ENCODE measurements at regions not wholly inside any gene's neighbourhood (a gene's known extent, or its start where the extent isn't known, plus 50 kb on each side); places are given as distances from the start of the nearest gene placed in this dataset.
A peak's percentile ranks its signal among the peaks of the same experiment; 100 is the strongest.

DNA sequence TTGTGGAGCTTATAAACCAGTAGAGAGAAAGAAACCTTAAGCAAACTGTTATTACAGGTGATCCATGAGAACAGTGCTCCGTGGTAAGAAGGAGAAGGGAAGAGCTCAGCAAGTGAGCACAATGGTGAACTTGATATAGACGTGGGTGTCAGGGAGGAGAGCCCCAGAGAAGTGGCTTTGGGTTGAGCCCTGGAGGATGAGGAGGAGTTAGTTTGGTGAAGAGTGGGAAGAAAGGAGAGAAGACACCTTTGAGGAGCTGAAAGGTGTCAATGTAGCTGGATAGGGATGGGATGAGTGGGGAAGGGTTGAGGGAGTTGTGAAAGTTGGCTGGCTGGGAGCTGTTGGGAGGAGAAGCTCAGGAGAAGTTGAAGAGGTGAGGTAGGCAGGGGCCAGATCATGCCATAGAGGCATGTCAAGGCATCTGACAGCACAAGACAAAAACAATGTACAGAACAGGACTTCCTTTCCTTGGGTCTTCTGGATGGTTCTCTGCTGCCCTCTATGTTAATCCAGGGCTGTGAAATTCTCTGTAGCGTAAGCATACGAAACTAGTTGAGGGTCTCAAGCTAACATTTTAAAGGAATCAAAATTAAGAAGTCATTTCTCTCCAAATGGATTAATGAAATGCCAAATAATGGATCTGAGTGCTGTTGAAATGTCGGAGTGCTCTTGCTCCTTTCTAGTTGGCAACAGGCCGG, 501.9 kb downstream of the KDM4C start:
- TF ChIP-seq CTCF (conservative IDR thresholded peaks at IDR 0.05; ENCODE audit: low read length) (peak; percentile 68), EZH2phosphoT487 (IDR thresholded peaks at IDR 0.05; ENCODE audit: borderline replicate concordance) (no peak)
- Histone ChIP-seq H3K36me3 (ENCODE audit: insufficient read depth, low read length) (no peaks in the 10 kb centered on the region), H3K9ac (ENCODE audit: low read depth, low read length, poor library complexity, severe bottlenecking) (no peak overlapping the region), H3K4me1 (ENCODE audit: insufficient read depth, low read length, poor library complexity, severe bottlenecking) (no peaks in the 10 kb centered on the region), H3F3A (ENCODE audit: low read depth) (no peaks in the 10 kb centered on the region), H4K20me1 (ENCODE audit: insufficient read depth, low read length, poor library complexity, severe bottlenecking) (no peaks in the 10 kb centered on the region), H3K9me2 (replicated peaks; ENCODE audit: low read depth, low read length) (no peaks in the 10 kb centered on the region), H3K4me3 (ENCODE audit: low read length, poor library complexity, severe bottlenecking) (no peak overlapping the region), H2AFZ (ENCODE audit: low read length) (no peak overlapping the region), H3K79me2 (ENCODE audit: insufficient read depth, low read length) (no peaks in the 10 kb centered on the region), H3K4me2 (ENCODE audit: low read depth, low read length, poor library complexity, severe bottlenecking) (no peak overlapping the region), H3K9me3 (ENCODE audit: insufficient read depth, low read depth, low read length) (no peaks in the 10 kb centered on the region), H3K27me3 (ENCODE audit: insufficient read depth, low read length, poor library complexity, severe bottlenecking) (peaks cover 6% of the 10 kb centered on the region)

DNA sequence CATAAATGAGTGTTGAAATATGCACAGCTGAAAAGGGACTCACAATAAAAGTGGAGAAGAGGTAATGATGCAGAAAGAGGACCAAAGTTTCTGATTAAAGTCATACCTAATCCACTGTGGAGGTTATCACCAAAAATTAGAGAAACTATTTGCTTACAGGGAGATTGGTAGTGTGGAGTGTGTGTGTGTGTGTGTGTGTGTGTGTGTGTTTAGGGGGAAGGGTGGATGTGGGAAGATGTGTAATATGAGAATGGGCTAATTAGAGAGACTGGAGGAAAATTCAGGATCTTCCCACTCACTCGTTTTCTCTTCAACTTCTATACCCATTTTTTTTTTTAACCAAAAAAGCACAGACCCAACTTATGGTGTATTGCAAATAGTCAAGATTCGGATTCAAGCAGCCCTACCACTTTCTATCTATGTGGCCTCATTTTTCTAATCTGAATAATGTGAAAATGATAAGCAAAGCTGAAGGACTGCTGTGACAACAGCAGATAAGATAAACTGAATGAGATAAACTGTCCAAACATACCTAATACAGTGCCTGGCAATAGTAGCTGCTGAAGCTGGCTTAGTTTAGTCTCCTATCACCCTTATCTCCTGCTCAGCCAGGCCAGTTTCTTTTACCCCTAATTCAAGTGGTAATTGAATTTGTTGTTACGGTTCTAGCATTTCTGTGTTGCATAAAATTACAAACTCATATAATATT, 501.1 kb downstream of the KDM4C start:
- H3K9me3 ChIP-seq (ENCODE audit: insufficient read depth, low read depth, low read length): no peaks in the 10 kb centered on the region
- H3K27me3 ChIP-seq (ENCODE audit: insufficient read depth, low read length, poor library complexity, severe bottlenecking): peaks cover 6% of the 10 kb centered on the region
- H3K4me2 ChIP-seq (ENCODE audit: low read depth, low read length, poor library complexity, severe bottlenecking): no peak overlapping the region
- H3K9ac ChIP-seq (ENCODE audit: low read depth, low read length, poor library complexity, severe bottlenecking): no peak overlapping the region
- H3K9me2 ChIP-seq (replicated peaks; ENCODE audit: low read depth, low read length): no peaks in the 10 kb centered on the region
- H4K20me1 ChIP-seq (ENCODE audit: insufficient read depth, low read length, poor library complexity, severe bottlenecking): no peaks in the 10 kb centered on the region
- no peaks in the 10 kb centered on the region for H3K36me3 ChIP-seq (ENCODE audit: insufficient read depth, low read length)
- no peaks in the 10 kb centered on the region for H3F3A ChIP-seq (ENCODE audit: low read depth)
- H2AFZ ChIP-seq (ENCODE audit: low read length): no peak overlapping the region
- TF ChIP-seq EZH2phosphoT487 (IDR thresholded peaks at IDR 0.05; ENCODE audit: borderline replicate concordance) (no peak), CTCF (conservative IDR thresholded peaks at IDR 0.05; ENCODE audit: low read length) (no peak)
- no peaks in the 10 kb centered on the region for H3K79me2 ChIP-seq (ENCODE audit: insufficient read depth, low read length)
- H3K4me3 ChIP-seq (ENCODE audit: low read length, poor library complexity, severe bottlenecking): no peak overlapping the region
- no peaks in the 10 kb centered on the region for H3K4me1 ChIP-seq (ENCODE audit: insufficient read depth, low read length, poor library complexity, severe bottlenecking)

DNA sequence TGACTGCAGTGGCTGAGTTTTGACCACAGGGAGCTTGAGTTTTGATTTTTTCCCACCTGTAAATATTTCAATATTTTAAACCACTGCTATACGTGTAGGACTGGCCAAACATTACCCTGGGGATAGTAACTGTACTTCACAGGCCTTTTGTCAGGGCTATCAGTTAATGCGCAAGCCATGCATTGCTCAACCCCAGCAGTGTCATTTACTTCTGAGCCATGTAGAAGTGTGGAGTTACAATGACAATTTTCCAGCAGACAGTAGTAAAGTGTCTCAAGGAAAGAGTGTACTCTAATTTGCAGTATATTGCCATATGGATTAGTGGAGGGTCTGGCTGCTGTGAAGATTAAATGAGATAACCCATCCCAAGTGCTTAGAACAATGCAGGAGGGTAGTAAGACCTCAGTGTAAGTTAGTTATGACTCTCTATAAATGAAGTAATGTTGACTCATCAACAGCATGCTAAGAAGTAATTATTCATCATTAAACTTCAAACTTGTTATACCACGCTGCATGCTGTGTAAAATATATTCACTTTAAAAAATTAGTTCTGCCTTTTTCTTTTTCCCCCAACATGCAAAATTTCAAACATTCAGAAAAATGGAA, 489.2 kb downstream of the KDM4C start:
- no peaks in the 10 kb centered on the region for H3K79me2 ChIP-seq (ENCODE audit: insufficient read depth, low read length)
- H3K4me2 ChIP-seq (ENCODE audit: low read depth, low read length, poor library complexity, severe bottlenecking): no peak overlapping the region
- H3K9me2 ChIP-seq (replicated peaks; ENCODE audit: low read depth, low read length): no peaks in the 10 kb centered on the region
- H4K20me1 ChIP-seq (ENCODE audit: insufficient read depth, low read length, poor library complexity, severe bottlenecking): no peaks in the 10 kb centered on the region
- H3K4me1 ChIP-seq (ENCODE audit: insufficient read depth, low read length, poor library complexity, severe bottlenecking): peaks cover 27% of the 10 kb centered on the region
- H3K9ac ChIP-seq (ENCODE audit: low read depth, low read length, poor library complexity, severe bottlenecking): no peak overlapping the region
- no peaks in the 10 kb centered on the region for H3K36me3 ChIP-seq (ENCODE audit: insufficient read depth, low read length)
- no peak overlapping the region for H3K4me3 ChIP-seq (ENCODE audit: low read length, poor library complexity, severe bottlenecking)
- no peaks in the 10 kb centered on the region for H3F3A ChIP-seq (ENCODE audit: low read depth)
- no peak overlapping the region for H2AFZ ChIP-seq (ENCODE audit: low read length)
- TF ChIP-seq EZH2phosphoT487 (IDR thresholded peaks at IDR 0.05; ENCODE audit: borderline replicate concordance) (no peak), CTCF (conservative IDR thresholded peaks at IDR 0.05; ENCODE audit: low read length) (no peak)
- no peaks in the 10 kb centered on the region for H3K27me3 ChIP-seq (ENCODE audit: insufficient read depth, low read length, poor library complexity, severe bottlenecking)
- no peaks in the 10 kb centered on the region for H3K9me3 ChIP-seq (ENCODE audit: insufficient read depth, low read depth, low read length)

All from Loucy (cell line).